OCI-M1 (cell line): ENCODE measurements at regions not wholly inside any gene's neighbourhood (a gene's known extent, or its start where the extent isn't known, plus 50 kb on each side); places are given as distances from the start of the nearest gene placed in this dataset.
A peak's percentile ranks its signal among the peaks of the same experiment; 100 is the strongest.
"Not testable (repeated sequence)": the region's sequence is repeated elsewhere in the genome, so short reads cannot be mapped to it uniquely, and the experiment has no call there.

Experiments
- DNase-seq: peaks from one replicate; lab custom pipeline; 2025; lab: John Stamatoyannopoulos, UW

DNA sequence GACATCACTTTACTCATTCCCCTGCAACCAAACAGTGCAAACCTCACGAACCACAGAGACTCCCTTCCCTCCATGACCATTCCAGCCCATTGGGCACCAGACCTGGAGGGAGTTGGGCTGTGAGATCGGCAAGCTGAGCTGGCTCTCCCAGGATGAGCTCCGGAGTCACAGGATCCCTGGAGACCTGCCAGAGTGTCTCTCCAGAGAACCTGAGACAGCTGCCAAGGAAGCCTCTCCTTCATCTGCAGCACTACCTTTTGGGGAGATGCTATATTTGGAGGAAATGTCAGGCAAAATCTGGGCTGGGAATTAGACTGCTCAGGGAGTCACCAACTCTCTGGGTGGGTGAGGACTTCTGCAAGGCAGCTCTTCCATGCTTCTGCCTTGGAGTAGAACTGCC, 417.4 kb downstream of the TNS1 start:
- no peak for DNase-seq

DNA sequence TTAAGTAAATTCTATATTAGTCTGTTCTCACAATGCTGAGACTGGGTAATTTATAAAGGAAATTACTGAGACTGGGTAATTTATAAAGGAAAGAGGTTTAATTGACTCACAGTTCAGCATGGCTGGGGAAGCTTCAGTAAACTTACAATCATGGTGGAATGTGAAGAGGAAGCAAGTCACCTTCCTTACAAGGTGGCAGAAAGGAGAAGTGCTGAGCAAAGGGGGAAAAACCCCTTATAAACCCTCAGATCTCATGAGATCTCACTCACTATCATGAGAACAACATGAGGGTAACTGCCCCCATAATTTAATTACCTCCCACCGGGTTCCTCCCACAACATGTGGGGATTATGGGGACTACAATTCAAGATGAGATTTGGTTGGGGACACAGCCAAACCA, 422.4 kb downstream of the TNS1 start:
- not testable (repeated sequence) for DNase-seq

- no peak for DNase-seq
Observed at GRCh38 chr2:217573571-217573970, 429.2 kb downstream of the TNS1 start.

- DNase-seq: no peak
Observed at GRCh38 chr2:217570394-217570793, 432.4 kb downstream of the TNS1 start.

GRCh38 chr2:217568289-217568971, 434.4 kb downstream of the TNS1 start:
- DNase-seq: no peak

DNA sequence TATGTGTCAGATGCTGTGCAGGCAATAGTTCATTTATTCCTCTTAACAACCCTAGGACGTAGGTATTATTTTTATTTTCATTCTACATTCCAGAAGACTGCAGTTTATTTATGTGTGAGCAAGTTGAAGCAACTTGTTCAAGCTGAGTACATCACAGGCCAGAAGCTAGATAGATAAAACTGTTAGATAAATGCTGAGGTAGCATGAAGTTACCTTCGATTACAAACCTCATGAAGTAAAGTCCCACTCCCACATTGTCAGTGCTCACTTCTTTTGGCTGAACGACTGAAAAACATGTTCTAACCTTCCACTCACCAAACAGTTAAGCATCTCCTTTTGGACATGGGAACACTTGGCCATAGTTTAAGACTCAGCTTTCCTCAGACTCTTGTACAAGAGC, 439.2 kb downstream of the TNS1 start:
- DNase-seq: no peak

DNA sequence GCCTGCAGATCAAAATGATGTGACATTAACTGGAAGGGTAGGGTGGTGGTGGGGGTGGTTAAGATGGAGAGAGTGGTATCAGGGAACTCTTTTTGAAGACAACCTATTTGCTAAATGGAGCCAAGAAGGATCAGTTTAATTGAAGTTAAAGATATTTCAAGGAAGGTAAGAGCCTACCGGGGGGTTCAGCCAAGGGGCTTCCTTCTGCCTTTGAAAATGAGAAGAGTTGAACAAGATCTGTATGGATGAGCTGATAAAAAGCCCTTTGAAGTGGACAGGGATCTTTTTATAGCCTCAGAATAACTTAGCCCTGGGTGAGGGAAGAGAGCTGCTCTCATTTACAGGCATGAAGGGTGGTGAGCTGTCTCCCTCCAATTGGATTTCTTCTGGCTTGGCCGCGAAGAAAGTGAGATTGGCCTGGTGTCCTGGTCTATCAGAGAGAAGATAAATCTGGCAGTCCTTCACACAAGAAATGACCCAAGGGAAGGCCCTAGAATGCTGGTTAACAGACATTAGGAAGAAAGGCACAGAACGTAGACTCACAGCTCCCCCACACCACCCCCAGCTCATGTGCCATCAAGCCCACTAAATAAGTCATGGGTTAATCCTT, 439.8 kb downstream of the TNS1 start:
- DNase-seq: no peak

DNA sequence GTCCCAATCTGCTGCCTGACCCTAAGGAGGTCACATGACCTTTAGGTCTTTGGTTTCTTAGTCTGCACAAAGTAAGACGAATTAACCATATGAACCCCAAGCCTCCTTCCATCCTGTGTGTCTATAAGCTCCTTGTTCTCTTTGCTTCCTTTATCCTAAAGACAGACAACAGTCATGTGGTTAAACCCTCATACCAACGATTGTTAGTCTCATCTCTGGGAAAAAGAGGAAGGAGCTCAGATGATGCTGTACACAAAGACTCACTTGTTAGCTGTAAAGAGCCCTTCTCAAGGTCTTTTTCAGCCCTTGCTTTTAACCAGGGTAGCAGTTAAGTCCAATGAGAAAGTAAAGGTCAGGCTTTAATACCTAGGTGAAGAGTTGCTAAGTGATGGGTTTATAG, 443.7 kb downstream of the TNS1 start:
- peak; percentile 61 for DNase-seq

DNA sequence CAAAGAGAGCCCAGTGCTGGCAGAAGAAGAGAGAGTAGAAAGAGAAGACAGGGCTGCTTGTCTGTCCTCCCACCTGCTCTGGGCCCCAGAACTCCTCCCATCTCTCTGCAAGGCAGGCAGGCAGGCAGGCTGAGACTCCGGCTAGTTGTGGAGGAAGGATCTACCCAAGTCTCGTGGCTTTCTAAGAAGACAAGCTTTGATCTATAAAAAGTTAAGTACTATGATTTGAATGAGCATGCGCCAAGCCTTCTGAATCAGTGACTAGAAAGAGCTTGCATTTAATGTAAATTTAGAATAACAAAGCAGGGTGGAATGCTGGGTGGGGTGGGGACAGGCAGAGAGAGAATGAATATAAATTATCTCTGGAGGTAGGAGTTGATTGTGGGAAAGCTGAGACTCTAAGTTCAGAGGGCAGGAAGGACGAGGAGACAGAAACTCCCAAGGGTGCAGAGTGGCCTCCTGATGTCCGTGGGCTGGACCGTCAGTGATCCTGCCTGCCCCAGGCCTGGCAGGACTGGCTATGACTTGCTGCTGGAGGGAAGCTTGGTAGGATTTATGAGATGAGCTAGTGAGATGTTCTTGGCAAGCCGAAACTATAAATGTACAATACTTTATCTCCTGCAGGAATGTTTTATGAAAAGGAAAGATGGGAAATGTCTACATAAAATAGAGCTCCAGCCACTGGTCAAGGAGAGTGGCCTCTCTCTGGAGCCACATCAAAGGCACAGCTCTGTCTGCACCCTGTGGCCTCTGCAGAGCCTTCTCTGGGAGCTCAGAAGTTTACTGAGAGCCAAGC, 447.5 kb downstream of the TNS1 start:
- DNase-seq: peak; percentile 40

DNA sequence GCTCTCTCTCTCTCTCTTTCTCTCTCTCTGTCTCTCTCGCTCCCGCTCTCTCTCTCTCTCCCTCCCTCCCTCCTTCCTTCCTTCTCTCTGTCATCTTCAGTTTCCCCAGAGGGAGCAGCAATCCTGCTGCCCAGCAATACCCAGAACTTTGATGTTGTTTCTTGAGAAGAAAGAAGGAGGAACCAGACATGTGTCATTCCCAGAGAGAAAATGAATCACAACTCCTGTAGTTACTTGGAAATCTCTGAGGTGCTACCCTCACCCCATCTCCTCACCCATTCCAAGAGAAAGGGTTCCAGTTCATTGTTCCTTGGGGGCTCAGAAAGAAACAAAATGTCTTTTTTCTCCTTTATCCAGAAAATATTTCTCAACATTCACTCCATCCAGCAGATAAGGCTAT, 449.1 kb downstream of the TNS1 start:
- no peak for DNase-seq

GRCh38 chr2:217553202-217553601, 449.6 kb downstream of the TNS1 start:
- no peak for DNase-seq

DNA sequence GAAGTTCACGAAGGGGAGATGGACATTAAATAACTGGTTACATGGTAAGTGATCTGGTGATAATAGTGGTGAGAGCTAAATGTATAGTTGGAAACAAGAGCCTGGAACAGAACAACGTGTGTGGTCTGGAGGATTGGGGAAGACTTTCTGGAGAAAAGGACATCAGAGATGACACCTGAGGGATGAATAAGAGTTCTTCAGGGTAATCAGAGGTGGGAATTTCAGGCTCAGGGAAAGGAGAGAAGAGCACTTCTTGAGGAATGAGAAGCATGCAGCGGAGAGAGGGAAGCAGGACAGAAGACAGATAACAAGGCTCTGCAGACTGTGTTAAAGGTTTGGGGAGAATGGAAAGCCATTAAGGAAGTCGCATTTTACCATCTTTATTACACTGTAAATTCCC, 450.7 kb downstream of the TNS1 start:
- DNase-seq: no peak

- peak; percentile 49 for DNase-seq
Observed at GRCh38 chr2:217551252-217551899, 451.4 kb downstream of the TNS1 start.

DNA sequence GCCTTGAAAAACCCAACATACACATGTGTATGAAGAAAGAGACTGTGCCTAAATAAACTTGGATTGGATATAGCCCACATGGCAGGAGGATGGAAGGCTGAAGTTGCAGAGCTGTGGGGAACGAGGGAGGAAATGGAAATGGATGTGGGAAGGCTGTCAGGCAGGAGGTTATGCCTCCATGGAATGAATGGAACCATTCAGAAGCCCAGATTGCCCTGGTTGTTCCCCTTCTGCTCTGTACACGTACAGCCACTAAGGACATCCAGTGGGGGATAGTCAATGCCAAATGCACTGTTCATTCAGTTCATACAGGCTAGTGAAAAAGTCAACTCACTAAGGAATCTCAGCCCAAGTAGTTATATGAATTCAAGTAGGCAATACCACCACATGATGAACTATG, 463.7 kb downstream of the TNS1 start:
- DNase-seq: no peak

DNA sequence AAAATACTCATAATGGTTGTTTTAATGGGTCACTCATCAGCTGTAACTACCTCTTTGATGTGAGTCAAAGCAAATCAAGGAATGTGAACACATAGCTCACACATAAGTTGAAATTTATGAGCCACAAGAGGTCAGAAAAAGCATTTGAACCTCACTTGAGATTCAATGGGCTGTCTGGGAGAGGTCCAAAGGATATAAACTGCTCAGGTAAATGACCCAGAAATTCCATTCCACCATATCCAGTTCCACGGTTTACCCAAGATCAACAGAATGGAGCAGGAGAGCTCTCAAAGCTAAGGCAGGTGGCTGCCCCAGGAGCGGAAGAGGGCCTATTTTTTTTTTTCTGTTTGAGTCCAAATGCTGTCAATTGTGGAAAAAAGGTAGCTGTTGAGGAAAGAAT, 464.1 kb downstream of the TNS1 start:
- no peak for DNase-seq

GRCh38 chr2:217535957-217536708, 466.7 kb downstream of the TNS1 start:
- DNase-seq: no peak

DNA sequence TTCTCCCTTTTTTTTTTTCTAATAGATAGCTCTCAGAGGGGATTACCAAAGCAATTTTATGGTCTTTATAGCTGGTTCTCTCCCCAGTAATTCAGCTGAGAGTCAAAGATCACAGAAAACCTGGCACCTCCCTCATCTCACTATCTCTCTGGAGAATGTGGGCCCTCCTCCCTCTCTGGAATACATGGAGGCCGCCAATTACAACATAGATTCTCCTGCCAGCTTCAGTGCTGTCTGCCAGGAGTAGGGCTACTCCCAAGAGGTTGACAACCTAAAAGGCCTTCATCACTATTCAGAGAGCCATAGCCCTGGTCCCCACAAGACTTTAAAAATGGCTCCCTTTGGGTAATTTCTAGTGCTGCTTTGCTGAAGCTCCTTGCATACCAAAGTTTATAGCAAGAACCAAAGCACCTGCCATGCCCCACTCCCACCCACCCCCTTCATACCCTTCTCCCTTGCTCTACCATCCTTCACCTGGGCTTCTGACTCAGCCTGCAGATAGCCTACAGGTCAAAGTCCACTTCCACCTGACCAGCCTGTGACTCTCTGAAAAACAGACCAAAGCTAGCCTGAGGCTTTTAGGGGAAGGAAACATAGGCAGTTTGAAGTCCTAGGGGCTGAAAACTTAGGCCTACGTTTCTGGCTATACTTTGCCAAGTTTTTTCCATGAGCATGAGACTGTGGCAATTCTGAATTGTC, 472.3 kb downstream of the TNS1 start:
- no peak for DNase-seq

- no peak for DNase-seq
Observed at GRCh38 chr2:217529271-217529670, 473.5 kb downstream of the TNS1 start.

GRCh38 chr2:217527590-217528202, 475.1 kb downstream of the TNS1 start:
- no peak for DNase-seq

DNA sequence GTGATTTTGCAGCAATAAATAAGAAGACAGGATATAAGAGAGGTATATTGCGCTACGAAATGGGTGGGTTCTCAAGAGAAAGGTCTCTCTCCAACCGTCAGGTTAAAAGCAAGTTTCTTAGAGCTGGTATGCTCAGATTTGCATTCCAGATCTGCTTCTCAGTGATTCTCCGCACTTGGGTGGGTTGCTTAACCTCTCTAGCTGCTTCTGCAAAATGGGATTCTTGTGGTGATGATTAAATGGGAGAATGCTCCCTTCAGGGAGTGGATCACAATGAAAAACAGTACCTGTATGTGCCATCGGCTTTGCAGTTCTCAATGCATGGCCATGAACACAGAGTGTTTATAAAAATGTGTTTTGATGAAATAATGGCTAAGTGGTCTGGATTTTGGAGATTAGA, 477.7 kb downstream of the TNS1 start:
- DNase-seq: no peak

GRCh38 chr2:217523286-217523685, 479.5 kb downstream of the TNS1 start:
- no peak for DNase-seq
